Retinal pigment epithelial cell (primary cell): ENCODE measurements at regions not wholly inside any gene's neighbourhood (a gene's known extent, or its start where the extent isn't known, plus 50 kb on each side); places are given as distances from the start of the nearest gene placed in this dataset.
"Not testable (repeated sequence)": the region's sequence is repeated elsewhere in the genome, so short reads cannot be mapped to it uniquely, and the experiment has no call there.

Experiments used
- DNase-seq: peaks from one replicate; pipeline ENCODE4 v3.0.0-alpha.2; 2010; ENCODE audit warnings: low read depth
- H3K4me3 ChIP-seq: 2 replicates; pipeline ENCODE4 v1.5.1; 2011; ENCODE audit warnings: mild to moderate bottlenecking, low read length, control low read depth, moderate library complexity
- CTCF ChIP-seq: conservative IDR thresholded peaks from 2 replicates; pipeline ENCODE4 v1.5.1; 2011; ENCODE audit warnings: low read depth, low read length, control low read depth, inconsistent platforms

GRCh38 chr6:133083248-133083967 is 157.7 kb upstream of the EYA4 start:
- H3K4me3 ChIP-seq: no peak overlapping the region
- DNase-seq: no peak
- TF ChIP-seq CTCF: no peak

GRCh38 chr6:133085471-133085870 is 155.7 kb upstream of the EYA4 start:
- TF ChIP-seq CTCF: no peak
- DNase-seq: no peak
- H3K4me3 ChIP-seq: no peak overlapping the region

- no peak overlapping the region for H3K4me3 ChIP-seq
- TF ChIP-seq CTCF: no peak
- DNase-seq: no peak
These were observed 155.3 kb upstream of the EYA4 start for GRCh38 chr6:133085896-133086295.

GRCh38 chr6:133088931-133089695 is 152.0 kb upstream of the EYA4 start:
- TF ChIP-seq CTCF: no peak
- no peak overlapping the region for H3K4me3 ChIP-seq
- no peak for DNase-seq

- no peak overlapping the region for H3K4me3 ChIP-seq
- no peak for TF ChIP-seq CTCF
- no peak for DNase-seq
These were observed 149.0 kb upstream of the EYA4 start for GRCh38 chr6:133092199-133092598.

- no peak for DNase-seq
- no peak for TF ChIP-seq CTCF
- H3K4me3 ChIP-seq: no peak overlapping the region
These were observed 148.4 kb upstream of the EYA4 start for GRCh38 chr6:133092771-133093170.

- not testable (repeated sequence) for DNase-seq, H3K4me3 ChIP-seq
These were observed 147.9 kb upstream of the EYA4 start for GRCh38 chr6:133093211-133093610.
